GM12872 (cell line): ENCODE measurements at regions not wholly inside any gene's neighbourhood (a gene's known extent, or its start where the extent isn't known, plus 50 kb on each side); places are given as distances from the start of the nearest gene placed in this dataset.

Experiments used
- TF ChIP-seq, protein P1 (sequence below): IDR thresholded peaks from 3 replicates; pipeline ENCODE4 v1.5.1; 2011; ENCODE audit warnings: low read depth, mild to moderate bottlenecking, low read length, moderate library complexity; ENCODE audit not compliant: insufficient read depth

DNA sequence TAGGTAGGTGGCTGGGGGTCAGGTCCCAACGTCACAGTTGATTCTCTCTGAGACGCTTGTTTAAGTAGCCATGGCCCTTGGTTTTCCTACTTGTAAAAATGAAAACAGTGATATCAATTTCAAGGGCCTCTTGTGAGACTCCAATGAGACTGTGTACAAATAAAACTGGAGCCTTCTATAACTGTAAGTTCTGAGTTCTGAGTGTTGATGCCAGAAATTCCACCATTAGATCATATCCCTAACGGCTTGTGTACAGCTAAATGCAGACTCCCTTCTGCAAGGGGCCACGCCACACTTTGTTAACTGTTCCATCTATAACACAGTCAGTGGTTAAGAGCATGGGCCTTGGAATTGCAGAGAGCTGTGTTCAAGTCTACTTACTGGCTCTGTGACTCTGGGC, 267.3 kb downstream of the TLE3 start:
- TF ChIP-seq, protein P1, sequence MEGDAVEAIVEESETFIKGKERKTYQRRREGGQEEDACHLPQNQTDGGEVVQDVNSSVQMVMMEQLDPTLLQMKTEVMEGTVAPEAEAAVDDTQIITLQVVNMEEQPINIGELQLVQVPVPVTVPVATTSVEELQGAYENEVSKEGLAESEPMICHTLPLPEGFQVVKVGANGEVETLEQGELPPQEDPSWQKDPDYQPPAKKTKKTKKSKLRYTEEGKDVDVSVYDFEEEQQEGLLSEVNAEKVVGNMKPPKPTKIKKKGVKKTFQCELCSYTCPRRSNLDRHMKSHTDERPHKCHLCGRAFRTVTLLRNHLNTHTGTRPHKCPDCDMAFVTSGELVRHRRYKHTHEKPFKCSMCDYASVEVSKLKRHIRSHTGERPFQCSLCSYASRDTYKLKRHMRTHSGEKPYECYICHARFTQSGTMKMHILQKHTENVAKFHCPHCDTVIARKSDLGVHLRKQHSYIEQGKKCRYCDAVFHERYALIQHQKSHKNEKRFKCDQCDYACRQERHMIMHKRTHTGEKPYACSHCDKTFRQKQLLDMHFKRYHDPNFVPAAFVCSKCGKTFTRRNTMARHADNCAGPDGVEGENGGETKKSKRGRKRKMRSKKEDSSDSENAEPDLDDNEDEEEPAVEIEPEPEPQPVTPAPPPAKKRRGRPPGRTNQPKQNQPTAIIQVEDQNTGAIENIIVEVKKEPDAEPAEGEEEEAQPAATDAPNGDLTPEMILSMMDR, result no peak

DNA sequence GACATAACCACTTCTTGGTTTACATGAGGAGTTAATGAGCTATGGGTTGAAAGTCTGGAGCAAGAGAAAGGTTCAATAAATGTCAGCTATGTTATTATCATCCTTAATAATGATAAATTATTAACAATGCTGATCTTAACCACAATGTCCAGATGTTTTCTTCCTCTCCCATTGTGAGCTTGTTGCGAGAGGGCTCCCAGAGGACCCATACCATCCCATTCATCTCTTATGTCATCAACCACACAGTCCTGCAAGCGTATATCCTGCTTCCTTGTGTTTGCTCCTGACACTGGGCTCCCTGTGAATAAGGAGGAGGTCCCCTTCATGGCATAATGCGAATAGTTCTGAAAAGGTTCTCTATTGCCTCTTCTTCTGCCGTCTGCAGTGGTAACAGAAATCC, 266.8 kb downstream of the TLE3 start:
- TF ChIP-seq, protein P1, result no peak

DNA sequence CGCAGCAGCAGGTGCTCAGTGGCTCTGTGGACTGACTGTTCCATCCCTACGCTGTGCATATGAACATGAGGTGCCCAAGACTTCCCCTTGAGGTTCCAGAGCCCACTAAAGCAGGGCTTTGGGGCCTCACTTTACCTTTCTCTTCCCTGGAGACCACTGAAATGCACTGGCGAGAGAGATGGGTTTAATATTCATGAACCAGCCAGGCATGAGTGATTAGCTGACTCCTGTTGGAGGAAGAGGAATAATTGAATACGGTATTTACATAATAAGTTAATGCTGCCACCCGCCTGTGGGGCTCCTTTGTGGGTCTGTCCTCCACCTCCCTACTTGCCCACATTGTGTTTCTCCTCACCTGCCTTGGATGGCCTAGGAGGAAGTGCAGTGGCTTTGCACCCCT, 263.4 kb downstream of the TLE3 start:
- TF ChIP-seq, protein P1, result no peak

DNA sequence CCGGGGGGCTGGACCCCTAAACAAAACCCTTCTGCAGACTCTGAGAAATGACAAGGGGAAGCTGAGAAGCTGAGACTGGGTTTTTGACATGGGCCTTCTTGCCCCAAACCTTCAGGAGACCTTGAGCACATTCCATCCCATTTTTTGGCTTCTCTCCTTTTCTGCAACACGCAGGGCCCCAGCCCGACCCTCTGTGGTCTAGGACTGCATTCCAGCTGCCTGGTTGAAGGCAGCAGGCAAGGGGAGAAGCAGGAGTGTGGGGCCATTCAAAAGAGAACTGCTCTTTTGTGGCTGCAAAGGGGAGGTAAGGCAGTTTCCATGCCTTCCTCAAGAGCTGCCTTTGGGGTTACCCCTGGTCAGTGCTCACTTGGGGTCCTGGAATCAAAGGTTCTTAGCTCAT, 263.0 kb downstream of the TLE3 start:
- TF ChIP-seq, protein P1, result no peak

DNA sequence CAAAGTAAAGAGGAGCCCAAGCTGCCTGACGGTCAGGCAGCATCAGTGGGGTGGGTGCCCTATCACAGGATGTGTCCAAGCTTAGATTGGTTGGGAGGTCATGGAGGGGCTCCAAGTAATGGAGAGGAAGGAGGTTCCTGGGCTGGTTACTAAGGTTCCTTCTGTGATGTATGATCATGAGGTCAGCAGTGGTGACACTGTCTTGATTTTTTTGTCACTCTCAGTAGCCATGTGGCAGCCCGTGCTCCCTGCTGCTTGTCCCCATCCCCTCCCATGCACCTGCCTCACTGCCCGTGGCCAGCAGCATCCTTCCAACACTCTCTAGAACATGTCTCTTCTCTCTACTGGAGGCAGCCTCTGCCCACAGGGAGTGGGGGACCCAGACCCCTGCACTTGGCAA, 261.7 kb downstream of the TLE3 start:
- TF ChIP-seq, protein P1, result no peak

DNA sequence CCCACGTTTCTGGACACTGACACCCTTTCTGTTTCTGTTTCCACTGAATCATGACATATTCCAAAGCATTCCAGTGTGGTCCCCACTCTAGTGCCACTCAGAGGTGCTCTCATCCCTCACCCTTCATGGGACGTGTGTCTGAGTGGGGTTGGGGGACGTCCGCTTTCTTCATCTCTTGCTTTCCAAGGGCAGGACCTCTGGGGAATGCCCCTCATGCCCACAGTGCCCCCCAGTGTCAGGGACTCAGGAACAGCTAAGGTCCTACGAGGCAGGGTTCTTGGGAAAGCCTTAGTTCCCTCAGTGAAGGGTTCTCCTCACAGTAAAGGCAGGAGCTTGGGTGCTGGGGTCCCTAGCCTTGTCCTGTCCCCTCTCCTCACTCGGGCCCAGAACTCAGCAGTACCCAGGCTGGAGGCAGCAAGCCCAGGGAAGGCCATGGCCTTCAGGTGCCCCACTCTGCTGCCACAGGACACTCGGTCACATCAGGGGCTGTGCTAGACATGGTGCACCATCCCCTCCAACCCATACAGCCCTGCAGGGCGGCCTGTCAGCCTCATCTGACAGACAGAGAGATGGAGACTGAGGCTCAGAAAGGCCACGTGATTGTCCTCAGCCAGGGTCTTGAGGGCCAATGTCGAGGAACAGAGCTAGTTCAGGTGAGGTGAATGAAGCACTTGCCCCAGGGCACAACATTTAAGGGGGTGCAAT, 261.0 kb downstream of the TLE3 start:
- TF ChIP-seq, protein P1, result no peak

DNA sequence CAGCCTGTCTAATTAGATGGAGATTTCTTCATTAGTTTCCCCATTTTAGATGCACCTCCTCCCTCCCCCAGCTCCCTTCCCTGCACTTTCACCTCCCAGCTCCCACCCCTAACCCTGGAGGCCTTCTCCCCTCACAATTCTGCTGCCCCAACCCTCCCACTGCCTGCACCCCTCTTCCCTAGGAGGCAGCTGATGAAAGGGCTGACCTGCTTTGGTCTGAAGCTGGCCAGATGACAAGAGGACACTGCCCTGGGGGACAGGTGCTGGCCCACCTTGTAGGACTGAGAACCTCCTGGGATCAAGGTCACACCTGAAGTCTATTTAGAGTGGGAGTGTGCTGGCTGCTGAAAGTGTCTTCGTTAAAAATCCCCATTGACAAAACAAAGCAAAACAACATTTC, 259.4 kb downstream of the TLE3 start:
- TF ChIP-seq, protein P1, result no peak

DNA sequence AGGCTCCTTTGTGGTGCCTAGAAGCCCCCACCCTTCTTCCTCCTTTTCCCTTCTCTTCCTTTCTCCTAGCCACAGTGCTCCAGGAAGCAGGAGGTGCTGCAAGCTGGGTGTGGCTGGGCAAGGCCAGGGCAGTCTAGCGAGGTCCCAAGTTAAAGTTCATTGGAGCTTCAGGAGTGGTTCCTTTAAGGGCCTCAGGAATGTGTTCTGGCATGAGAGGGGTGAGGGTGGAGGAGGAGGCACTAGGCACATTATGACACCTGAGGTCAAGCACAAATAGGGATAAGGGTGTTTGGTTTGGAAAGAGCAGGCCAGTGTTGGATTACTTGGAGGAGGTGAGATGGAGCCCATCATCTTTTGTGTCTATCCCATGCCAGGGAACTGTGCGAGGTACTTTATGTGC, 258.7 kb downstream of the TLE3 start:
- TF ChIP-seq, protein P1, result no peak
